ENCODE measurements at regions not wholly inside any gene's neighbourhood (a gene's known extent, or its start where the extent isn't known, plus 50 kb on each side); places are given as distances from the start of the nearest gene placed in this dataset.

DNA sequence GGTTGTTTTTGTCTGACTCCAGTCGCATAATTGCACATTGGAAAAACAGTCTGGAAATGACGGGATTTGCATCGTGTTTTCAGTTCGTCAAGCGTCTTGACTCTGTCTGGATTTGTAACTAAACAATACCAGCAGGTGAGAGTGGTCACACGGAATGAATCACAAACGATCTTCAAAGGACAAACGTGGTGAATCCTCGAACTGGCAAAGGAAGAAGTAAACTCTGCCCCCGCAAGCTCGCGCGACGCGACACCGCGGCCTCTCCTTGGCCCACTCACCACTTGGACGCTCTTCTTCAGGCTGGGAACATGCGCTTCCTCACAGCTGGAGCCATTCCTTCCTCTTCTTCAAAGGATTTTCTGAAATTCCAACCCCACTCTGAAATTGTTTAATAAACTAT lies 352.6 kb downstream of the THBS2 start:
- H3K27me3 ChIP-seq (replicated peaks; ENCODE audit: control insufficient read depth, insufficient read depth, low read length), result no peaks in the 10 kb centered on the region
- Mint-ChIP-seq H3K9me3 (ENCODE audit: unreplicated experiment) (peaks cover 4% of the 10 kb centered on the region), H3K4me3 (ENCODE audit: unreplicated experiment) (no peak overlapping the region), H3K27me3 (ENCODE audit: insufficient read depth, unreplicated experiment) (no peaks in the 10 kb centered on the region), H3K36me3 (ENCODE audit: insufficient read depth, unreplicated experiment) (no peaks in the 10 kb centered on the region), H3K4me1 (ENCODE audit: low read depth, unreplicated experiment) (peaks cover 4% of the 10 kb centered on the region), H3K27ac (ENCODE audit: unreplicated experiment) (no peak overlapping the region)
- intact Hi-C loops (cut with micrococcal nuclease; ENCODE audit: unreplicated experiment), result no loop called here
- DNase-seq, result no peak
- POLR2A ChIA-PET, result no interaction called here
- CTCF ChIA-PET, result no interaction called here
- H3K36me3 ChIP-seq (ENCODE audit: control insufficient read depth, insufficient read depth, low read length), result no peaks in the 10 kb centered on the region
- H3K9me3 ChIP-seq, result no peaks in the 10 kb centered on the region
- H3K4me1 ChIP-seq, result no peaks in the 10 kb centered on the region
- TF ChIP-seq, protein P1, sequence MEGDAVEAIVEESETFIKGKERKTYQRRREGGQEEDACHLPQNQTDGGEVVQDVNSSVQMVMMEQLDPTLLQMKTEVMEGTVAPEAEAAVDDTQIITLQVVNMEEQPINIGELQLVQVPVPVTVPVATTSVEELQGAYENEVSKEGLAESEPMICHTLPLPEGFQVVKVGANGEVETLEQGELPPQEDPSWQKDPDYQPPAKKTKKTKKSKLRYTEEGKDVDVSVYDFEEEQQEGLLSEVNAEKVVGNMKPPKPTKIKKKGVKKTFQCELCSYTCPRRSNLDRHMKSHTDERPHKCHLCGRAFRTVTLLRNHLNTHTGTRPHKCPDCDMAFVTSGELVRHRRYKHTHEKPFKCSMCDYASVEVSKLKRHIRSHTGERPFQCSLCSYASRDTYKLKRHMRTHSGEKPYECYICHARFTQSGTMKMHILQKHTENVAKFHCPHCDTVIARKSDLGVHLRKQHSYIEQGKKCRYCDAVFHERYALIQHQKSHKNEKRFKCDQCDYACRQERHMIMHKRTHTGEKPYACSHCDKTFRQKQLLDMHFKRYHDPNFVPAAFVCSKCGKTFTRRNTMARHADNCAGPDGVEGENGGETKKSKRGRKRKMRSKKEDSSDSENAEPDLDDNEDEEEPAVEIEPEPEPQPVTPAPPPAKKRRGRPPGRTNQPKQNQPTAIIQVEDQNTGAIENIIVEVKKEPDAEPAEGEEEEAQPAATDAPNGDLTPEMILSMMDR (IDR thresholded peaks at IDR 0.05; ENCODE audit: insufficient read depth in 1 of 2, low read depth in 1 of 2, low read length in 1 of 2, severe bottlenecking in 1 of 2, unreplicated experiment in 1 of 2), result no peak
- no peak overlapping the region for H3K4me3 ChIP-seq (ENCODE audit: low read depth, low read length)
- BruUV-seq (replicated peaks), result no TSS peak

DNA sequence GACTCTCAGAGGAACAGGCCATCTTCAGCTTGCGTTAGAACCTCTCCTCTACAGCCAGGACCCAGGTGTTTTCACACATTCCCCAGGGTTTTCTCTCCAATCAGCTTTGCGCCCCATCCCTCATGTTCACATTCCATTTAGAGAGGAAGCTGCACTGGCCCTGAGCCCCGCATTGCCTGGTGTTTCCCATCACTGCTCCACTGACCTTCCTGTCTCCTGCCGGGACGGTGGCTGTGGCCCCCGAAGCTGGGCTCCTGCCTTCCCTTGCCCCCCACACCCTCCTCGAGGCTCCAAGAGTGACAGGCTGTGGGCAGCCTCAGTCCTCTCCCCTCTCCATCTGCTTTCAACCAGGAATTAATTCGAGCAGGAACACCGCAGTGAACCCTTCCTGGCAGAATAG lies 357.3 kb downstream of the THBS2 start:
- no peaks in the 10 kb centered on the region for H3K9me3 ChIP-seq
- no peaks in the 10 kb centered on the region for H3K27me3 ChIP-seq (replicated peaks; ENCODE audit: control insufficient read depth, insufficient read depth, low read length)
- POLR2A ChIA-PET, result no interaction called here
- peaks cover 6% of the 10 kb centered on the region for H3K4me1 ChIP-seq
- no peak overlapping the region for H3K4me3 ChIP-seq (ENCODE audit: low read depth, low read length)
- TF ChIP-seq, protein P1 (IDR thresholded peaks at IDR 0.05; ENCODE audit: insufficient read depth in 1 of 2, low read depth in 1 of 2, low read length in 1 of 2, severe bottlenecking in 1 of 2, unreplicated experiment in 1 of 2), result no peak
- Mint-ChIP-seq H3K4me1 (ENCODE audit: low read depth, unreplicated experiment) (peaks cover 16% of the 10 kb centered on the region), H3K27ac (ENCODE audit: unreplicated experiment) (no peak overlapping the region), H3K36me3 (ENCODE audit: insufficient read depth, unreplicated experiment) (peaks cover 4% of the 10 kb centered on the region), H3K4me3 (ENCODE audit: unreplicated experiment) (peak overlapping the region; percentile 6), H3K9me3 (ENCODE audit: unreplicated experiment) (no peaks in the 10 kb centered on the region), H3K27me3 (ENCODE audit: insufficient read depth, unreplicated experiment) (no peaks in the 10 kb centered on the region)
- intact Hi-C loops (cut with micrococcal nuclease; ENCODE audit: unreplicated experiment), result loop anchor here (5.0 kb wide), 1 partner anchor 806 kb away; the partner anchor contains the start of genes C6orf120 and WDR27
- no peak for DNase-seq
- CTCF ChIA-PET, result no interaction called here
- H3K36me3 ChIP-seq (ENCODE audit: control insufficient read depth, insufficient read depth, low read length), result no peaks in the 10 kb centered on the region
- BruUV-seq (replicated peaks), result no TSS peak

DNA sequence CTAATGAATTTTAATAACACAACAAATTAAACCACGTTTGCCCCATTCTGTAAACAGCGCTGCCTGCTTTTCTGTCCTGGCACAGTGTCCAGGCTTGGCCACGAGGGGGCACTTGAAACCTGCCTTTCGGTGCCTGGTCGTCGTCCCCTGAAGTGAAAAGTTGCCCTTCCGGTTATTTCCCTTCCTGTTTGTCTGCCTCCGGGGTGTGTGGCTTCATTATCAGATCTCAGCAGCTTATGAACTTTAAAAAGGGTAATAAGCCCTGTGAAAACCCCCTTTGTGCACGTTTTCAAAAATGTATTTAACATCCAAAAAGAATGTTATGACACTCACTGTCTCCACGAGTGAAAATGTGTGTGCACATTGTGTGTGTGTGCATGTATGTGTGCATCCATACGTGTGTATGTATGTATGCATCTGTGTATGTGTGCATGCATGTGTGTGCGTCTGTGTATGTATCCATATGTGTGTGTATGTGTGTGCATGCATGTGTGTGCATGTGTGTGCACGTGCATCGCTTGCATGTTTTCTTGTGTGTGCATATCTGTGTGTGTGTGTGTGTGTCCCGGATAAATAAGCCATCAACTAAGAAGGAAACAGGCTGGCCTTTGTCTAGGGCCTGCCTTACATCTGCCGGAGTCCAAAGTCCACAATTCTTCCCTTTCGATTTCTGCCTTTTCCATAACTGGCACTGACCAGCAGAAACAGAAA lies 358.4 kb downstream of the THBS2 start:
- Mint-ChIP-seq H3K4me1 (ENCODE audit: low read depth, unreplicated experiment) (peaks cover 16% of the 10 kb centered on the region), H3K4me3 (ENCODE audit: unreplicated experiment) (peak overlapping the region; percentile 62), H3K9me3 (ENCODE audit: unreplicated experiment) (no peaks in the 10 kb centered on the region), H3K36me3 (ENCODE audit: insufficient read depth, unreplicated experiment) (peaks cover 4% of the 10 kb centered on the region), H3K27ac (ENCODE audit: unreplicated experiment) (peak overlapping the region; percentile 68), H3K27me3 (ENCODE audit: insufficient read depth, unreplicated experiment) (no peaks in the 10 kb centered on the region)
- Histone ChIP-seq H3K9me3 (no peaks in the 10 kb centered on the region), H3K27me3 (replicated peaks; ENCODE audit: control insufficient read depth, insufficient read depth, low read length) (no peaks in the 10 kb centered on the region), H3K36me3 (ENCODE audit: control insufficient read depth, insufficient read depth, low read length) (no peaks in the 10 kb centered on the region), H3K4me3 (ENCODE audit: low read depth, low read length) (no peak overlapping the region), H3K4me1 (peaks cover 6% of the 10 kb centered on the region)
- no TSS peak for BruUV-seq (replicated peaks)
- ChIA-PET CTCF (no interaction called here), POLR2A (no interaction called here)
- intact Hi-C loops (cut with micrococcal nuclease; ENCODE audit: unreplicated experiment), result loop anchor here (1.0 to 5.0 kb wide), 4 partner anchors 21 to 1634 kb away; partner anchors contain the start of genes C6orf120 and WDR27
- DNase-seq, result peak; percentile 83 to 90
- TF ChIP-seq, protein P1 (IDR thresholded peaks at IDR 0.05; ENCODE audit: insufficient read depth in 1 of 2, low read depth in 1 of 2, low read length in 1 of 2, severe bottlenecking in 1 of 2, unreplicated experiment in 1 of 2), result peak; percentile 85 to 89
